H9 (cell line): ENCODE measurements at regions not wholly inside any gene's neighbourhood (a gene's known extent, or its start where the extent isn't known, plus 50 kb on each side); places are given as distances from the start of the nearest gene placed in this dataset.
A peak's percentile ranks its signal among the peaks of the same experiment; 100 is the strongest.

Experiments
- DNase-seq: peaks from one replicate; pipeline ENCODE4 v3.0.0-alpha.2; 2017
- H2AFZ ChIP-seq: one replicate; pipeline ENCODE4 v1.6.1; 2013; ENCODE audit warnings: mild to moderate bottlenecking, low read length, control low read depth, moderate library complexity
- H2AK5ac ChIP-seq: 2 replicates; pipeline ENCODE4 v1.6.1; 2013; ENCODE audit warnings: low read length, control low read depth, mixed read lengths; ENCODE audit not compliant: insufficient read length
- H2BK120ac ChIP-seq: one replicate; pipeline ENCODE4 v1.6.1; 2013; ENCODE audit warnings: low read depth, mild to moderate bottlenecking, low read length, control low read depth, inconsistent platforms; ENCODE audit not compliant: poor library complexity, severe bottlenecking
- H2BK12ac ChIP-seq: 2 replicates; pipeline ENCODE4 v1.6.1; 2013; ENCODE audit warnings: low read length, control low read depth, mixed read lengths, low read depth; ENCODE audit not compliant: insufficient read length
- H2BK15ac ChIP-seq: 2 replicates; pipeline ENCODE4 v1.6.1; 2013; ENCODE audit warnings: low read depth, low read length, control low read depth
- H2BK20ac ChIP-seq: one replicate; pipeline ENCODE4 v1.6.1; 2013; ENCODE audit warnings: low read depth, mild to moderate bottlenecking, low read length, control low read depth, inconsistent platforms; ENCODE audit not compliant: poor library complexity, severe bottlenecking
- H2BK5ac ChIP-seq: 2 replicates; pipeline ENCODE4 v1.6.1; 2013; ENCODE audit warnings: low read length, control low read depth, mixed read lengths; ENCODE audit not compliant: insufficient read length
- H3K14ac ChIP-seq: 2 replicates; pipeline ENCODE4 v1.6.1; 2013; ENCODE audit warnings: low read length, control low read depth; ENCODE audit not compliant: insufficient read depth
- H3K18ac ChIP-seq: 2 replicates; pipeline ENCODE4 v1.6.1; 2013; ENCODE audit warnings: low read depth, mild to moderate bottlenecking, mixed read lengths, low read length, control low read depth; ENCODE audit not compliant: insufficient read length
- H3K23ac ChIP-seq: 2 replicates; pipeline ENCODE4 v1.6.1; 2013; ENCODE audit warnings: low read length, control low read depth, mixed read lengths, low read depth; ENCODE audit not compliant: insufficient read length
- H3K23me2 ChIP-seq: 2 replicates; pipeline ENCODE4 v1.6.1; 2013; ENCODE audit warnings: low read depth, mild to moderate bottlenecking, mixed read lengths, low read length, control low read depth; ENCODE audit not compliant: insufficient read length, poor library complexity, severe bottlenecking
- H3K27ac ChIP-seq: 2 replicates; pipeline ENCODE4 v1.5.1; 2013; ENCODE audit warnings: low read length, control low read depth, mixed read lengths, low read depth; ENCODE audit not compliant: insufficient read length
- H3K27me3 ChIP-seq: 2 replicates; pipeline ENCODE4 v1.6.1; 2013; ENCODE audit warnings: low read length, control low read depth, inconsistent platforms; ENCODE audit not compliant: insufficient read depth
- H3K4ac ChIP-seq: 2 replicates; pipeline ENCODE4 v1.6.1; 2013; ENCODE audit warnings: low read depth, mild to moderate bottlenecking, control low read depth, inconsistent platforms, low read length, moderate library complexity
- H3K4me1 ChIP-seq: 2 replicates; pipeline ENCODE4 v1.6.1; 2013; ENCODE audit warnings: low read length, control low read depth, inconsistent platforms; ENCODE audit not compliant: insufficient read depth
- H3K4me2 ChIP-seq: 2 replicates; pipeline ENCODE4 v1.6.1; 2013; ENCODE audit warnings: low read length, control low read depth, mixed read lengths; ENCODE audit not compliant: insufficient read length, insufficient read depth
- H3K56ac ChIP-seq: 2 replicates; pipeline ENCODE4 v1.6.1; 2013; ENCODE audit warnings: low read depth, mild to moderate bottlenecking, mixed read lengths, low read length, control low read depth; ENCODE audit not compliant: insufficient read length
- H3K79me1 ChIP-seq: 2 replicates; pipeline ENCODE4 v1.6.1; 2013; ENCODE audit warnings: low read depth, mild to moderate bottlenecking, moderate library complexity, low read length, control low read depth, inconsistent platforms; ENCODE audit not compliant: insufficient read depth, poor library complexity, severe bottlenecking
- H3K79me2 ChIP-seq: 2 replicates; pipeline ENCODE4 v1.6.1; 2013; ENCODE audit warnings: low read length, control low read depth, inconsistent platforms; ENCODE audit not compliant: insufficient read depth
- H3K9ac ChIP-seq: 2 replicates; pipeline ENCODE4 v1.6.1; 2013; ENCODE audit warnings: low read length, control low read depth, mixed read lengths; ENCODE audit not compliant: insufficient read length; ENCODE audit errors: extremely low read depth
- H3K9me3 ChIP-seq: one replicate; pipeline ENCODE4 v1.6.1; 2013; ENCODE audit warnings: low read depth, low read length, inconsistent platforms; ENCODE audit not compliant: control insufficient read depth
- H3T11ph ChIP-seq: one replicate; pipeline ENCODE4 v1.6.1; 2013; ENCODE audit warnings: mild to moderate bottlenecking, low read length, control low read depth, inconsistent platforms
- H4K20me1 ChIP-seq: one replicate; pipeline ENCODE4 v1.6.1; 2013; ENCODE audit not compliant: control insufficient read depth, insufficient read length, insufficient read depth
- H4K5ac ChIP-seq: 2 replicates; pipeline ENCODE4 v1.6.1; 2013; ENCODE audit warnings: low read depth, mild to moderate bottlenecking, mixed read lengths, low read length, control low read depth; ENCODE audit not compliant: insufficient read length
- H4K8ac ChIP-seq: replicated peaks from 2 replicates; pipeline ENCODE4 v1.6.1; 2013; ENCODE audit warnings: low read length, control low read depth, mixed read lengths, low read depth; ENCODE audit not compliant: insufficient read length
- H4K91ac ChIP-seq: 2 replicates; pipeline ENCODE4 v1.6.1; 2013; ENCODE audit warnings: low read depth, mild to moderate bottlenecking, moderate library complexity, mixed read lengths, low read length, control low read depth; ENCODE audit not compliant: insufficient read length
- H3K27ac Mint-ChIP-seq, 3 experiments: 2 replicates in 2 of 3; 3 replicates in 1 of 3; pipeline ENCODE4 v1.8.0; 2020 to 2021; ENCODE audit warnings: mixed read lengths in 3 of 3, mild to moderate bottlenecking in 1 of 3, moderate library complexity in 1 of 3
- H3K27me3 Mint-ChIP-seq: 2 replicates; pipeline ENCODE4 v1.8.0; 2021; ENCODE audit warnings: low read depth, mild to moderate bottlenecking, moderate library complexity, mixed read lengths
- H3K36me3 Mint-ChIP-seq, 3 experiments: 2 replicates in 2 of 3; 3 replicates in 1 of 3; pipeline ENCODE4 v1.8.0; 2020 to 2021; ENCODE audit warnings: low read depth in 3 of 3, mixed read lengths in 3 of 3; ENCODE audit not compliant: insufficient read depth in 1 of 3
- H3K4me1 Mint-ChIP-seq, 2 experiments: 2 replicates each; pipeline ENCODE4 v1.8.0; 2020; ENCODE audit warnings: mixed read lengths in 2 of 2
- H3K4me3 Mint-ChIP-seq, 2 experiments: 2 replicates in 1 of 2; 3 replicates in 1 of 2; pipeline ENCODE4 v1.8.0; 2020 to 2021; ENCODE audit warnings: mild to moderate bottlenecking in 2 of 2, mixed read lengths in 2 of 2, moderate library complexity in 1 of 2
- H3K9me3 Mint-ChIP-seq, 2 experiments: 2 replicates in 1 of 2; 3 replicates in 1 of 2; pipeline ENCODE4 v1.8.0; 2020; ENCODE audit warnings: mild to moderate bottlenecking in 2 of 2, mixed read lengths in 2 of 2, moderate library complexity in 1 of 2
- WGBS: extraction: QIAGEN DNeasy Blood & Tissue Kit; methylation state at CpG from one replicate; pipeline ENCODE4 v1.1.7; 2013; ENCODE audit warnings: missing lambda C conversion rate, low lambda C conversion rate, mixed read lengths; ENCODE audit not compliant: insufficient read length; ENCODE audit errors: extremely low coverage; 5-methylcytosine and 5-hydroxymethylcytosine counted together
- TF ChIP-seq, protein P1 (sequence below): fragments of 200-600 bp; sonication (generic); conservative IDR thresholded peaks from 3 replicates; pipeline ENCODE4 v1.8.0; 2021; ENCODE audit warnings: antibody characterized with exemption, mild to moderate bottlenecking

- no peaks in the 10 kb centered on the region for H3K23me2 ChIP-seq
- H3K27me3 Mint-ChIP-seq = peaks cover 7% of the 10 kb centered on the region
- H3K9ac ChIP-seq = no peak overlapping the region
- no peak overlapping the region for H2BK120ac ChIP-seq
- H3K79me1 ChIP-seq = no peaks in the 10 kb centered on the region
- H4K8ac ChIP-seq = no peak overlapping the region
- no peak overlapping the region for H2AFZ ChIP-seq
- H3K4me2 ChIP-seq = no peak overlapping the region
- H2BK12ac ChIP-seq = no peak overlapping the region
- no peak overlapping the region for H4K91ac ChIP-seq
- no peak overlapping the region for H3K4me3 Mint-ChIP-seq
- H3K56ac ChIP-seq = no peak overlapping the region
- WGBS = no CpG with 5 or more reads among the region's 12 CpGs
- H3K18ac ChIP-seq = no peak overlapping the region
- H3K4me1 Mint-ChIP-seq = peaks cover 6% of the 10 kb centered on the region in 2 experiments; a peak in 2 of 4 replicates
- H3K23ac ChIP-seq = no peak overlapping the region
- H3K14ac ChIP-seq = no peak overlapping the region
- no peak overlapping the region for H3K4ac ChIP-seq
- no peaks in the 10 kb centered on the region for H3K79me2 ChIP-seq
- H3K4me1 ChIP-seq = no peaks in the 10 kb centered on the region
- no peaks in the 10 kb centered on the region for H3K27me3 ChIP-seq
- 0 out of 7 replicates have a peak overlapping the region, but pooled peaks of 1 of the 3 experiments have one; percentile 27 for H3K27ac Mint-ChIP-seq
- H3K27ac ChIP-seq = no peak overlapping the region
- H2BK5ac ChIP-seq = no peak overlapping the region
- TF ChIP-seq, protein P1, sequence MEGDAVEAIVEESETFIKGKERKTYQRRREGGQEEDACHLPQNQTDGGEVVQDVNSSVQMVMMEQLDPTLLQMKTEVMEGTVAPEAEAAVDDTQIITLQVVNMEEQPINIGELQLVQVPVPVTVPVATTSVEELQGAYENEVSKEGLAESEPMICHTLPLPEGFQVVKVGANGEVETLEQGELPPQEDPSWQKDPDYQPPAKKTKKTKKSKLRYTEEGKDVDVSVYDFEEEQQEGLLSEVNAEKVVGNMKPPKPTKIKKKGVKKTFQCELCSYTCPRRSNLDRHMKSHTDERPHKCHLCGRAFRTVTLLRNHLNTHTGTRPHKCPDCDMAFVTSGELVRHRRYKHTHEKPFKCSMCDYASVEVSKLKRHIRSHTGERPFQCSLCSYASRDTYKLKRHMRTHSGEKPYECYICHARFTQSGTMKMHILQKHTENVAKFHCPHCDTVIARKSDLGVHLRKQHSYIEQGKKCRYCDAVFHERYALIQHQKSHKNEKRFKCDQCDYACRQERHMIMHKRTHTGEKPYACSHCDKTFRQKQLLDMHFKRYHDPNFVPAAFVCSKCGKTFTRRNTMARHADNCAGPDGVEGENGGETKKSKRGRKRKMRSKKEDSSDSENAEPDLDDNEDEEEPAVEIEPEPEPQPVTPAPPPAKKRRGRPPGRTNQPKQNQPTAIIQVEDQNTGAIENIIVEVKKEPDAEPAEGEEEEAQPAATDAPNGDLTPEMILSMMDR = no peak
- H4K5ac ChIP-seq = no peak overlapping the region
- H3K36me3 Mint-ChIP-seq = no peaks in the 10 kb centered on the region
- no peak overlapping the region for H3T11ph ChIP-seq
- H3K9me3 ChIP-seq = no peaks in the 10 kb centered on the region
- H2BK15ac ChIP-seq = no peak overlapping the region
- H3K9me3 Mint-ChIP-seq = no peaks in the 10 kb centered on the region; a peak in 1 of 5 replicates
- no peak for DNase-seq
- H2AK5ac ChIP-seq = no peak overlapping the region
- no peak overlapping the region for H2BK20ac ChIP-seq
- H4K20me1 ChIP-seq = no peaks in the 10 kb centered on the region
Observed at GRCh38 chr22:49106096-49106841, 721.4 kb downstream of the BRD1 start.
